MM.1S (cell line): ENCODE measurements at regions not wholly inside any gene's neighbourhood (a gene's known extent, or its start where the extent isn't known, plus 50 kb on each side); places are given as distances from the start of the nearest gene placed in this dataset.

Experiments
- EZH2 ChIP-seq: fragments of 300-600 bp; sonication (generic); optimal IDR thresholded peaks from 2 replicates; pipeline ENCODE3; 2017; ENCODE audit warnings: low read depth, mild to moderate bottlenecking, antibody characterized with exemption, low read length, mixed read lengths
- EZH2phosphoT487 ChIP-seq: fragments of 300-600 bp; sonication (generic); IDR thresholded peaks from 2 replicates; pipeline ENCODE4 v1.6.1; 2018; ENCODE audit warnings: antibody characterized with exemption, low read length
- TF ChIP-seq, protein P1 (sequence below): fragments of 300-600 bp; sonication (generic); IDR thresholded peaks from 2 replicates; pipeline ENCODE4 v1.5.1; 2016; ENCODE audit warnings: antibody characterized with exemption, low read length, mixed read lengths

DNA sequence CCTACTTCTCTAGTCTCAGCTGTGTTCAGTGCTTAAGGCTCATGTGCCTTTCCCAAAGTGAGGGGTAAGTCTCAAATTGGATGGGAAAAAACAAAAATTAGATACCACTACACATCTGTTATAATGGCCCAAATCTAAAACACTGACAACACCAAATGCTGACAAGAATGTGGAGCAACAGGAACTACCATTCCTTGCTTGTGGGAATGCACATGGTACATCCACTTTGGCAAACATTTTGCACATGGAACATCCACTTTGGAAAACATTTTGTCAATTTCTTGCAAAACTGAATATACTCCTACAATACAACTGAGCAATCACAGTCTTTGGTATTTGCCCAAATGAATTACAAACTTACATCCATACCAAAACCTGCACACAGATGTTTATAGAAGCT is 109.3 kb downstream of the TENT5A start:
- TF ChIP-seq, protein P1, sequence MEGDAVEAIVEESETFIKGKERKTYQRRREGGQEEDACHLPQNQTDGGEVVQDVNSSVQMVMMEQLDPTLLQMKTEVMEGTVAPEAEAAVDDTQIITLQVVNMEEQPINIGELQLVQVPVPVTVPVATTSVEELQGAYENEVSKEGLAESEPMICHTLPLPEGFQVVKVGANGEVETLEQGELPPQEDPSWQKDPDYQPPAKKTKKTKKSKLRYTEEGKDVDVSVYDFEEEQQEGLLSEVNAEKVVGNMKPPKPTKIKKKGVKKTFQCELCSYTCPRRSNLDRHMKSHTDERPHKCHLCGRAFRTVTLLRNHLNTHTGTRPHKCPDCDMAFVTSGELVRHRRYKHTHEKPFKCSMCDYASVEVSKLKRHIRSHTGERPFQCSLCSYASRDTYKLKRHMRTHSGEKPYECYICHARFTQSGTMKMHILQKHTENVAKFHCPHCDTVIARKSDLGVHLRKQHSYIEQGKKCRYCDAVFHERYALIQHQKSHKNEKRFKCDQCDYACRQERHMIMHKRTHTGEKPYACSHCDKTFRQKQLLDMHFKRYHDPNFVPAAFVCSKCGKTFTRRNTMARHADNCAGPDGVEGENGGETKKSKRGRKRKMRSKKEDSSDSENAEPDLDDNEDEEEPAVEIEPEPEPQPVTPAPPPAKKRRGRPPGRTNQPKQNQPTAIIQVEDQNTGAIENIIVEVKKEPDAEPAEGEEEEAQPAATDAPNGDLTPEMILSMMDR: no peak
- no peak for TF ChIP-seq EZH2phosphoT487
- no peak for TF ChIP-seq EZH2
